GM13977 (cell line): ENCODE measurements at regions not wholly inside any gene's neighbourhood (a gene's known extent, or its start where the extent isn't known, plus 50 kb on each side); places are given as distances from the start of the nearest gene placed in this dataset.

Experiments
- DNase-seq: peaks from one replicate; pipeline ENCODE4 v3.0.0; 2012; ENCODE audit warnings: low spot score
- CTCF ChIP-seq: IDR thresholded peaks from 2 replicates; pipeline ENCODE4 v1.5.1; 2012; ENCODE audit warnings: mild to moderate bottlenecking, control low read depth; ENCODE audit not compliant: insufficient read depth; ENCODE audit errors: extremely low read depth, missing control alignments
- in situ Hi-C: fragments of 300-500 bp; cut with MboI; formaldehyde crosslinking; loops from one replicate; pipeline ENCODE4 v1.12.0; 2022; ENCODE audit warnings: low sequenced_read_pairs, low pct_unique_long_range_greater_than_20kb, mixed read lengths, inconsistent platforms; ENCODE audit not compliant: unreplicated experiment

DNA sequence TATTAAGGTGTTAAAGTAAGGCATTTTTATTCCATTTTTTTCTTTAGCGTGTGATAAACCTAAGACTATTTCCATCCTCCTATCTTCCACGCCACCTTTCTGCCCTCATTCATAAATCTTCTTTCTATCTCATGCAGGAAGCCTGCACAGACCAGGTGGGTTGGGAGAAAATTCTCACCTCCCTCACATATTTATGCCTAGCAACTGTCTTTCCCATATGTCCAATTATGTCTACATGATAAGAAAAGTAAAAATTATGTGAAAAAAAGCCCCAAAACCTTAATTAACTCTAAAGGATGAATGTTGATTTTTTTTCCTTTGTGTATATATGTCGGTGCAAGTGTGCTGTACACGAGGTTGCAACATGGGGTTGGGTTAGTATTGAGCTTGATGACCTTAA is 225.6 kb upstream of the GCFC2 start:
- TF ChIP-seq CTCF: no peak
- no peak for DNase-seq
- in situ Hi-C loops: no loop called here

DNA sequence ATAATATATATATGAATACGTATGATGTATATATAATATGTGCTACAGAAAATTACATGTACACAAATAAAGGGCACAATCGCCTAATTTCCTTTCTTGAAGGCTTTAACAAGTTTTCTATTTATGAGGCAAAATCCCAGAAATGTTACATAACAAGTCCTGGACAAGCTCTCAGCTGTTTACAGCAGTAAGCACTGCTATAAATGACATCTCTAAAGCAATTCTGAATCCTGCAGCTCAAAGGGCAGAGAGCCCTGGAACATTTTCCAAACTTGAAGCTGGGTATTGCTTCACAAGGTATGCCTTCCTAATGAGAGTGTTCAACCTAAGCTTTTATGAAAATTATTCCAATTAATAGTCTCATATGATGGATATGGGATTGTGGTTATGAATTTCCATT is 222.3 kb upstream of the GCFC2 start:
- in situ Hi-C loops: no loop called here
- no peak for DNase-seq

GRCh38 chr2:75928093-75928492 is 217.4 kb upstream of the GCFC2 start:
- TF ChIP-seq CTCF: no peak
- in situ Hi-C loops: no loop called here
- no peak for DNase-seq

More for the DNA sequence above, 222.3 kb upstream of the GCFC2 start:
- no peak for TF ChIP-seq CTCF

DNA sequence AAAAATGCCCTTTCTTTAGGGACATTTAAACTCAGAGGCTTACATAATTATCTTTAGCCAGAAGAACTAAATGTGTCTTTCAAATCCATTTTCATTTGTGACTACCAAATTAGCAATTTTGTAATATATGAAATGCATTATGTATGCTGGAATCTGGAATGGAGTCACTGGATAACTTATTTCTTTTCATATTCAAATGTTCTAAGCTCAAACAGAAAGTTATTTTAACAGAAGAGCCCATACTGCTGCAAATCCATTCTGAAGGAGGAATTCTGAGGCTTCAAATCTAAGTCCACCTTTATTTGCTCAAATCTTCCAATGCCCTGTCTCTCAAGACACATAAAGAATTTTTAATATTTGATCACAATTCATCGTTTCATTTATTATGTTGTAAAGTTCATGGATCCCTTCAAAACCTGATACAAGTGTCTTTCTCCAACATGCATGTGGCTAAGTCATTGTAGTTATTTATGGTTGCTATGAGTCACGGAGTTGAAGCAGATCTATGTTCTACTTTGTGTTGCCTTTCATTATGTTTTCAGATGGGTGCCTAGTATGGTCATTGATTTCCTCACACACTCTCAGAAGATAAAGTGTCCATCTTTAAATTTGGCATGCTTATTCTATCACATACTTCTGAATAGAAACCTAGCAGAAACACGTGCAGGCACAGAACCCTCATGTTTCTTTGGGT is 214.8 kb upstream of the GCFC2 start:
- TF ChIP-seq CTCF: no peak
- no peak for DNase-seq
- in situ Hi-C loops: no loop called here

GRCh38 chr2:75922191-75922590 is 211.5 kb upstream of the GCFC2 start:
- no peak for DNase-seq
- TF ChIP-seq CTCF: no peak
- in situ Hi-C loops: no loop called here

DNA sequence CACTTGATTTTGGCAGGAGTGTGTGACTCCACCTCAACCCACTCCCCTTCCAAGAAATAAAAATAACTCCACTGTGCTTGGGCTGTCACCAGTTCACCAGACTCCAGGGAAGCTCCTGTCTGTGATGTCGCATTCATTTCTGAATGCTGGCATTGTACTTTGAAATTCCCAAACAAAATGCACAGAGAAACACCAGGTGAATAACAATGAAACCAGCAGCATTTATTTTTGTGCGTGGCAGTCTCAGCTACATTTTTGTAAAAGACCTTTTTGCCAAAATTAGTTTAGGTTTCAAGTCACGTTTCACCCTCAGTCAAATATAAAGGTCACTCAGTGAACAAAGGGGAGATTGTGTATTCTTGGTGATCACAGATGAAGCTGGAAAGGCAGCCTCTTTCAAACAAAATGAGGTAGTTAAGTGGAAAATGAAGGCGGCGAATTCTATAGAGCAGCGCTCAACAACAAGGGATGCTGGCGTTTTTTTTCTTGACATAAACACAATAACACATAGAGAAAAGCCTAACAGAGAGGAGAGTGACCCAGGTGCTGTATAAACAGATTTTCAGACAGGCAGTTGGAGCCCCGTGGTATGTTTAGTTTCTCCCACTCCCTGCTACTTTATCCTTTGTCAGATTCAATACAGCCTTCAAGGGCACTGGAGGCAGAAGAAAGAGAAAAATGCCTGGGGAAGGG is 210.3 kb upstream of the GCFC2 start:
- no peak for DNase-seq
- in situ Hi-C loops: no loop called here
- TF ChIP-seq CTCF: no peak
